GM12878 (cell line): ENCODE measurements at regions not wholly inside any gene's neighbourhood (a gene's known extent, or its start where the extent isn't known, plus 50 kb on each side); places are given as distances from the start of the nearest gene placed in this dataset.

Experiments
- ATAC-seq: fragments of 200-7000 bp; cut with Tn5 transposase; 3 replicates; pipeline ENCODE4 v1.9.1; 2020; ENCODE audit warnings: mild to moderate bottlenecking, moderate library complexity
- BruUV-seq: library from RNA; stranded (reverse); fragments of 400-500 nt; replicated peaks from 2 replicates; lab custom pipeline; 2021; lab: Mats Ljungman, UMichigan
- CTCF ChIA-PET: fragments of 300-600 bp; sonication (Branson Sonifier 250); formaldehyde crosslinking; extraction: SDS; loops from one replicate; lab custom pipeline; 2021; ENCODE audit warnings: inconsistent platforms; lab: Yijun Ruan, JAX
- POLR2A ChIA-PET: fragments of 350-600 bp; formaldehyde crosslinking; extraction: SDS; loops from one replicate; lab custom pipeline; 2021; ENCODE audit warnings: inconsistent platforms; lab: Charles Lee
- RAD21 ChIA-PET: fragments of 300-600 bp; sonication (Branson Sonifier 250); formaldehyde crosslinking; loops from one replicate; lab custom pipeline; 2023; ENCODE audit warnings: antibody characterized with exemption; ENCODE audit not compliant: unreplicated experiment; lab: Charles Lee
- SMC1A ChIA-PET: fragments of 300-600 bp; sonication (Branson Sonifier 250); formaldehyde crosslinking; loops from one replicate; lab custom pipeline; 2023; ENCODE audit not compliant: unreplicated experiment, uncharacterized antibody; lab: Charles Lee
- DNase-seq: peaks from one replicate; pipeline ENCODE4 v3.0.0-alpha.2; 2011; ENCODE audit warnings: low read depth, low spot score
- FAIRE-seq: peaks from 3 replicates; lab custom pipeline; 2011; peaks lifted over from hg19 to GRCh38; lab: Jason Lieb, UNC
- H2AFZ ChIP-seq: 2 replicates; pipeline ENCODE4 v1.6.0; 2011; ENCODE audit warnings: low read depth, low read length, control low read depth; ENCODE audit not compliant: control insufficient read depth
- H3K27ac ChIP-seq: 2 replicates; pipeline ENCODE4 v1.5.1; 2011; ENCODE audit warnings: control low read depth; ENCODE audit not compliant: control insufficient read depth, insufficient read depth
- H3K27me3 ChIP-seq, 2 experiments: replicated peaks in 1 of 2; 2 replicates each; pipeline versions ENCODE4 v1.6.0 to v1.6.1; 2011; ENCODE audit warnings: low read length in 1 of 2; ENCODE audit not compliant: control insufficient read depth in 2 of 2, insufficient read depth in 2 of 2
- H3K36me3 ChIP-seq, 2 experiments: 2 replicates each; pipeline ENCODE4 v1.5.1; 2011; ENCODE audit warnings: low read length in 1 of 2; ENCODE audit not compliant: control insufficient read depth in 2 of 2, insufficient read depth in 2 of 2
- H3K4me1 ChIP-seq: 2 replicates; pipeline ENCODE4 v1.6.1; 2011; ENCODE audit warnings: mild to moderate bottlenecking, low read length, moderate library complexity, mixed read lengths; ENCODE audit not compliant: control insufficient read depth, insufficient read depth
- H3K4me2 ChIP-seq: 2 replicates; pipeline ENCODE4 v1.6.0; 2011; ENCODE audit warnings: control low read depth; ENCODE audit not compliant: control insufficient read depth, insufficient read depth
- H3K4me3 ChIP-seq: fragments of 200-600 bp; sonication (generic); 2 replicates; pipeline ENCODE4 v1.5.1; 2016
- H3K79me2 ChIP-seq: 2 replicates; pipeline ENCODE4 v1.6.0; 2011; ENCODE audit warnings: low read length; ENCODE audit not compliant: control insufficient read depth, insufficient read depth
- H3K9ac ChIP-seq: 2 replicates; pipeline ENCODE4 v1.8.0; 2011; ENCODE audit warnings: low read length, control low read depth, mixed read lengths; ENCODE audit not compliant: control insufficient read depth, insufficient read depth
- H3K9me3 ChIP-seq: replicated peaks from 3 replicates; pipeline ENCODE4 v1.5.1; 2011; ENCODE audit warnings: mild to moderate bottlenecking, low read length; ENCODE audit not compliant: control insufficient read depth, insufficient read depth
- H4K20me1 ChIP-seq: 2 replicates; pipeline ENCODE4 v1.6.0; 2011; ENCODE audit not compliant: control insufficient read depth, insufficient read depth
- PAX5 ChIP-seq: IDR thresholded peaks from 2 replicates; pipeline ENCODE4 v1.6.1; 2011; ENCODE audit warnings: low read depth, low read length, borderline replicate concordance
- ZBTB33 ChIP-seq: fragments of 450-650 bp; IDR thresholded peaks from 2 replicates; pipeline ENCODE4 v1.6.1; 2017; ENCODE audit warnings: mild to moderate bottlenecking
- ZBTB4 ChIP-seq: fragments of 450-650 bp; formaldehyde crosslinking; IDR thresholded peaks from 2 replicates; pipeline ENCODE4 v1.4.0; 2022; ENCODE audit warnings: mild to moderate bottlenecking, moderate library complexity
- ZNF207 ChIP-seq: fragments of 450-650 bp; IDR thresholded peaks from 2 replicates; pipeline ENCODE4 v1.6.1; 2014; ENCODE audit warnings: antibody characterized with exemption, mild to moderate bottlenecking, borderline replicate concordance
- WGBS: methylation state at CpG from one replicate; pipeline ENCODE4 v1.1.6; 2016; ENCODE audit warnings: low lambda C conversion rate; ENCODE audit not compliant: insufficient replicate concordance, insufficient coverage; ENCODE audit errors: missing lambda C conversion rate; 5-methylcytosine and 5-hydroxymethylcytosine counted together
- in situ Hi-C: fragments of 300-500 bp; cut with MboI; formaldehyde crosslinking; loops from 9 replicates; pipeline ENCODE4 v1.14.3; 2018; ENCODE audit warnings: mixed read lengths
- intact Hi-C: fragments of 100-400 bp; cut with micrococcal nuclease; formaldehyde crosslinking; loops from one replicate; pipeline ENCODE4 v1.14.2; 2022; ENCODE audit not compliant: unreplicated experiment

GRCh38 chr15:79629687-79630086 lies 197.6 kb downstream of the MINAR1 start:
- no peaks in the 10 kb centered on the region for H3K9me3 ChIP-seq
- no peaks in the 10 kb centered on the region for H3K36me3 ChIP-seq
- no peak overlapping the region for H2AFZ ChIP-seq
- H3K4me3 ChIP-seq, result no peak overlapping the region
- H3K79me2 ChIP-seq, result no peaks in the 10 kb centered on the region
- ChIA-PET SMC1A (interaction anchor here (0.9 kb wide), 1 partner anchor 11 kb away, joined by 3 read pairs; no protein-coding TSS in a partner anchor), CTCF (interaction anchor here (0.6 to 1.1 kb wide), 4 partner anchors 34 to 362 kb away, joined by 3 to 4 read pairs (median 4); no protein-coding TSS in a partner anchor), POLR2A (no interaction called here), RAD21 (no interaction called here)
- H3K27me3 ChIP-seq, result no peaks in the 10 kb centered on the region; a peak in 1 of 4 replicates
- no TSS peak for BruUV-seq
- ATAC-seq (no peak), DNase-seq (no peak), FAIRE-seq (no peak)
- in situ Hi-C loops, result no loop called here
- H3K4me2 ChIP-seq, result no peak overlapping the region
- no peaks in the 10 kb centered on the region for H4K20me1 ChIP-seq
- H3K4me1 ChIP-seq, result no peaks in the 10 kb centered on the region
- no peak overlapping the region for H3K27ac ChIP-seq
- intact Hi-C loops, result no loop called here
- WGBS, result 9% methylated on average over 5 of the region's 5 CpGs
- TF ChIP-seq ZBTB4 (CRISPR knock-in tag) (no peak), PAX5 (no peak), ZBTB33 (no peak), ZNF207 (no peak)
- no peak overlapping the region for H3K9ac ChIP-seq
